HEK293T (cell line): ENCODE measurements at regions not wholly inside any gene's neighbourhood (a gene's known extent, or its start where the extent isn't known, plus 50 kb on each side); places are given as distances from the start of the nearest gene placed in this dataset.

Source experiments
- CTCF ChIA-PET: fragments of 350-600 bp; formaldehyde crosslinking; extraction: SDS; loops from one replicate; lab custom pipeline; 2021; ENCODE audit warnings: antibody characterized with exemption, inconsistent platforms; lab: Yijun Ruan, JAX
- POLR2A ChIA-PET: fragments of 350-600 bp; formaldehyde crosslinking; extraction: SDS; loops from one replicate; lab custom pipeline; 2020; ENCODE audit warnings: antibody characterized with exemption, inconsistent platforms; lab: Yijun Ruan, JAX
- DNase-seq: peaks from one replicate; pipeline ENCODE4 v3.0.0; 2012; ENCODE audit warnings: mixed read lengths; ENCODE audit errors: extremely low spot score
- ARNT ChIP-seq: fragments of 450-650 bp; IDR thresholded peaks from 2 replicates; pipeline ENCODE4 v1.6.1; 2017; ENCODE audit warnings: mild to moderate bottlenecking
- BHLHE40 ChIP-seq: fragments of 450-650 bp; IDR thresholded peaks from 2 replicates; pipeline ENCODE4 v1.6.1; 2016; ENCODE audit warnings: mild to moderate bottlenecking, moderate library complexity, borderline replicate concordance
- CTBP1 ChIP-seq: fragments of 450-650 bp; IDR thresholded peaks from 2 replicates; pipeline ENCODE4 v1.6.1; 2016; ENCODE audit warnings: borderline replicate concordance
- ELF4 ChIP-seq: fragments of 450-650 bp; IDR thresholded peaks from 2 replicates; pipeline ENCODE4 v1.6.1; 2017; ENCODE audit warnings: antibody characterized with exemption
- FOXA1 ChIP-seq: fragments of 450-650 bp; IDR thresholded peaks from 2 replicates; pipeline ENCODE4 v1.6.1; 2016; ENCODE audit warnings: mild to moderate bottlenecking
- FOXK2 ChIP-seq: fragments of 450-650 bp; IDR thresholded peaks from 2 replicates; pipeline ENCODE4 v1.6.1; 2016; ENCODE audit warnings: mild to moderate bottlenecking
- FOXM1 ChIP-seq: fragments of 450-650 bp; IDR thresholded peaks from 2 replicates; pipeline ENCODE4 v1.6.1; 2017; ENCODE audit warnings: mild to moderate bottlenecking, borderline replicate concordance
- HDGF ChIP-seq: fragments of 450-650 bp; IDR thresholded peaks from 2 replicates; pipeline ENCODE4 v1.6.1; 2017; ENCODE audit warnings: antibody characterized with exemption, borderline replicate concordance
- L3MBTL2 ChIP-seq: fragments of 450-650 bp; conservative IDR thresholded peaks from 2 replicates; pipeline ENCODE4 v1.6.1; 2016; ENCODE audit warnings: mild to moderate bottlenecking
- LEF1 ChIP-seq: fragments of 450-650 bp; IDR thresholded peaks from 2 replicates; pipeline ENCODE4 v1.6.1; 2017; ENCODE audit warnings: mild to moderate bottlenecking, borderline replicate concordance
- NFRKB ChIP-seq: fragments of 450-650 bp; IDR thresholded peaks from 2 replicates; pipeline ENCODE4 v1.6.1; 2016; ENCODE audit warnings: mild to moderate bottlenecking, moderate library complexity
- SP1 ChIP-seq: fragments of 450-650 bp; IDR thresholded peaks from 2 replicates; pipeline ENCODE4 v1.6.1; 2017
- SUZ12 ChIP-seq: fragments of 450-650 bp; IDR thresholded peaks from 2 replicates; pipeline ENCODE4 v1.6.1; 2016; ENCODE audit warnings: mild to moderate bottlenecking
- TARDBP ChIP-seq: fragments of 450-650 bp; IDR thresholded peaks from 2 replicates; pipeline ENCODE4 v1.6.1; 2016
- ZNF384 ChIP-seq: fragments of 450-650 bp; IDR thresholded peaks from 2 replicates; pipeline ENCODE4 v1.6.1; 2016
- TF ChIP-seq, protein P1 (sequence below): fragments of 450-650 bp; IDR thresholded peaks from 2 replicates; pipeline ENCODE4 v1.6.1; 2016

DNA sequence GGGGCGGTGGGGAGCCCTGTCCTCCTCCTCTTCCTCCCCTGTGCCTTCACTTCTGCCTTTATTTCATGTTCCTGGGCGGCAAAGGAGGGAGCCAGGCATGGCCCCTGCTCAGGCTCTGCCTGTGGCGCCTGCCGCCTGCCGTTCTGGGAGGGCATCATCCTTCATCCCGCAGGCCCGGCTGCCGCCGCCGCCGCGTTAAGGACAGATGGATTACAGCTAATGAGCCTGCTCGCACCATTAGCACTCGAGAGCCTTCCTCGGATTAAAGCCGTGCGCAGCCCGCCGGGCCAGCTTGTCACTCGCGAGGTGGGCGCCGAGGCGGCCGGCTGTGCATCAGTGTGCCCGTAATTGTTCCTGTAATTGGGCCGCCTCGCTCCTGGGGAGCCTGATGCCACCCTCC lies 127.7 kb upstream of the GSE1 start:
- no peak for TF ChIP-seq NFRKB
- TF ChIP-seq SP1: no peak
- no peak for TF ChIP-seq ARNT
- TF ChIP-seq ELF4: no peak
- TF ChIP-seq, protein P1, sequence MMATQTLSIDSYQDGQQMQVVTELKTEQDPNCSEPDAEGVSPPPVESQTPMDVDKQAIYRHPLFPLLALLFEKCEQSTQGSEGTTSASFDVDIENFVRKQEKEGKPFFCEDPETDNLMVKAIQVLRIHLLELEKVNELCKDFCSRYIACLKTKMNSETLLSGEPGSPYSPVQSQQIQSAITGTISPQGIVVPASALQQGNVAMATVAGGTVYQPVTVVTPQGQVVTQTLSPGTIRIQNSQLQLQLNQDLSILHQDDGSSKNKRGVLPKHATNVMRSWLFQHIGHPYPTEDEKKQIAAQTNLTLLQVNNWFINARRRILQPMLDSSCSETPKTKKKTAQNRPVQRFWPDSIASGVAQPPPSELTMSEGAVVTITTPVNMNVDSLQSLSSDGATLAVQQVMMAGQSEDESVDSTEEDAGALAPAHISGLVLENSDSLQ: no peak
- TF ChIP-seq FOXK2: no peak
- TF ChIP-seq HDGF: no peak
- no peak for TF ChIP-seq SUZ12
- TF ChIP-seq FOXA1: no peak
- TF ChIP-seq ZNF384: no peak
- no peak for TF ChIP-seq BHLHE40
- TF ChIP-seq TARDBP: no peak
- TF ChIP-seq CTBP1: no peak
- TF ChIP-seq FOXM1: no peak
- TF ChIP-seq L3MBTL2: no peak
- no peak for TF ChIP-seq LEF1
- POLR2A ChIA-PET: no interaction called here
- DNase-seq: no peak
- CTCF ChIA-PET: no interaction called here

DNA sequence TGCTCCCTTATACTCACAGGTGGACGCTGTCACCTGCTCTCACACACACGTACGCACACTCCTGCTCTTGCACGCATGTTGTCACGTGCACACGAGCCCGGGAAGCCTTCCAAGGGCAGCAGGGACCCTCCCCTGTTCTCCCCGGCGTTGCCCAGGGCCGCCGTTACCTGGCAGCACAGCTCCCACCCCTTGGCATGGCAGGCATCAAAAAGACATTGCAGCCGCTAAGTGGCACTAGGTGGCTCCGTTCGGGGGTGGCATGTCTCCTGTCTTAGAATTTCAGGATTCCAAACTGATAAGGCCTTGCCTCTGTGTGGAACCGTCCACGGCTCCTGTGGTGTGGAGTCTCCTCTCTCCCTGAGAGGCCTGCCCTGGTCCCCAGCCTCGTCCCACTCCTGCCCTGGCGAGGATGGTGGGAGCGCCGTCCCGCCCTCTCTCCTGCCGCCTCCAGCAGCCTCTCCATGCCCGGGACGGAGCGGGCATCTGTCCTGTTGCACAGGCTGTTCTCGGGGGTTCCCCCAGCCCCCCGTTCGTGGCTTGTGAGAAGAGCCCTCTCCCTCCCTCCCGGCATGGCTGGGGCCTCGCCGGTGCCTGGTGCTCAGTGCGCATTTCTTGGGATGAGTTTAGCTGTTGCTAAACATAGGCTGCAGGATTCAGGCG lies 126.7 kb upstream of the GSE1 start:
- ChIA-PET POLR2A (no interaction called here), CTCF (interaction anchor here (1.1 kb wide), 1 partner anchor 70 kb away, joined by 3 read pairs; no protein-coding TSS in a partner anchor)
- TF ChIP-seq FOXK2: no peak
- no peak for TF ChIP-seq LEF1
- TF ChIP-seq ZNF384: no peak
- TF ChIP-seq SUZ12: no peak
- TF ChIP-seq HDGF: no peak
- no peak for TF ChIP-seq FOXM1
- TF ChIP-seq SP1: no peak
- TF ChIP-seq L3MBTL2: no peak
- no peak for TF ChIP-seq FOXA1
- no peak for TF ChIP-seq NFRKB
- TF ChIP-seq, protein P1: no peak
- no peak for TF ChIP-seq ARNT
- TF ChIP-seq TARDBP: no peak
- TF ChIP-seq ELF4: no peak
- no peak for TF ChIP-seq CTBP1
- TF ChIP-seq BHLHE40: no peak
- DNase-seq: no peak

DNA sequence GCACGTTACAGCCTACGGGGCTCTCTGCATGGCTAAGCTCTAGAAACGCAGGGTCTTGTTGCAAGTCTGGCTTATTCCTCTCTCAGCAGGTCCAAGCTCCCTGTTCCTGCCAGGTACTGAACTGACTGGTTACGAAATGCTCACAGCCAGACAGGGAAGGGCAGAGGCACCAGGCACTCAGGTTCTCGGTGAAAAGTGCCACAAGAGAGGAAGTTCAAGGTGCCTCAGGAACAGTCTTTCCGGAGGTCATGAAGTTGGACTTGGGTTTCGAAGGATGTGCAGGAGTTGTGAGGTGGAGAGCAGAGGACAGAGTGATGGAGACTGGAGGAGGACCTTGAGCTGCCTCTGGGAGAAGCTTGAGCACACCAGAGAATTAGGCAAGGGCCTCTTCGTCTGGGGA lies 124.7 kb upstream of the GSE1 start:
- no peak for DNase-seq
- POLR2A ChIA-PET: no interaction called here
- CTCF ChIA-PET: interaction anchor here (0.8 kb wide), 1 partner anchor 31 kb away, joined by 7 read pairs; no protein-coding TSS in a partner anchor
- TF ChIP-seq FOXK2: no peak
- no peak for TF ChIP-seq ARNT
- no peak for TF ChIP-seq FOXA1
- no peak for TF ChIP-seq LEF1
- TF ChIP-seq BHLHE40: no peak
- no peak for TF ChIP-seq FOXM1
- TF ChIP-seq, protein P1: no peak
- no peak for TF ChIP-seq NFRKB
- no peak for TF ChIP-seq HDGF
- TF ChIP-seq SUZ12: no peak
- TF ChIP-seq ZNF384: no peak
- TF ChIP-seq CTBP1: no peak
- TF ChIP-seq SP1: no peak
- no peak for TF ChIP-seq ELF4
- no peak for TF ChIP-seq TARDBP
- no peak for TF ChIP-seq L3MBTL2

DNA sequence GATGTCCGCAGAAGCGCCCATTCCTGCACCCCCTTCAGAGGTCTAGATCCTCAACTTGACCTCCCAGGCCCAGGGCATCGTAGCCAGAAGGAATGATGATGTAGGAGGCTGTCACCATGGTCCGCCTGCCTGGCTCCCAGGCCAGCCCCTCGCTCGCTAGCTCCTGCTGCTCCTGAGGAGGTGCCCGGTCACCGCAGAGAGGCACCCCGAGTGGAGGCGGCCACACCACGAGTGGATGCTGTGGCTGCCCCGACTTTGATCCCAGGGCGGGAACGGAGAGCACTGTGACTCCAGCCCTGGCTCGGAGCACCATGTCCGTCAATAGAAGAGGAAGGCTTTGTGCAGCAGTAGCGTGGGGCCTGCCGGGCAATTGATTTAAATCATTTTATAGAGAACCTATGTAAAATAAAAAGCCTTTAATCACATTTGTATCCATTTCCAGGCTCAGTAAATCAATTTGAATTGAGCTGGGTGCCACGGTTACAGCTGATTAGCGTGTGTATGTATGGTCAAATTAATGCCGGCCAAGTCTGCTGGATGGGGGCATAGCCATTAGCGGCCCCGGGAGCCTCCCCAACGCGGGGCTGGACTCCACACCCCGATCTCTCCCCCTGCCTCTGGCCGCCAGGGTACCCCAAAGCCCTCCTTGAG lies 122.6 kb upstream of the GSE1 start:
- POLR2A ChIA-PET: no interaction called here
- no peak for TF ChIP-seq BHLHE40
- TF ChIP-seq FOXK2: no peak
- no peak for TF ChIP-seq SUZ12
- no peak for TF ChIP-seq TARDBP
- no peak for TF ChIP-seq HDGF
- no peak for TF ChIP-seq FOXM1
- TF ChIP-seq, protein P1: no peak
- TF ChIP-seq ZNF384: no peak
- TF ChIP-seq CTBP1: no peak
- TF ChIP-seq LEF1: no peak
- no peak for TF ChIP-seq SP1
- TF ChIP-seq FOXA1: no peak
- TF ChIP-seq L3MBTL2: no peak
- TF ChIP-seq NFRKB: no peak
- DNase-seq: no peak
- CTCF ChIA-PET: interaction anchor here (0.5 to 2.8 kb wide), 14 partner anchors 9 to 246 kb away, joined by 3 to 14 read pairs (median 5); no protein-coding TSS in a partner anchor
